Karpas-422 (cell line): ENCODE measurements at regions not wholly inside any gene's neighbourhood (a gene's known extent, or its start where the extent isn't known, plus 50 kb on each side); places are given as distances from the start of the nearest gene placed in this dataset.

Source experiments
- DNase-seq: peaks from one replicate; pipeline ENCODE4 v3.0.0-alpha.2; 2015
- H2AFZ ChIP-seq: fragments of 200-600 bp; sonication (generic); 2 replicates; pipeline ENCODE4 v1.6.1; 2014; ENCODE audit warnings: antibody characterized with exemption, low read length, mixed read lengths
- H3K27ac ChIP-seq: fragments of 200-600 bp; sonication (generic); 2 replicates; pipeline ENCODE4 v1.5.1; 2014; ENCODE audit warnings: mild to moderate bottlenecking, low read length, moderate library complexity
- H3K27me3 ChIP-seq: fragments of 200-600 bp; sonication (generic); 2 replicates; pipeline ENCODE4 v1.6.1; 2014; ENCODE audit warnings: low read length, mixed read lengths
- H3K36me3 ChIP-seq: fragments of 200-600 bp; sonication (generic); 2 replicates; pipeline ENCODE4 v1.6.1; 2014; ENCODE audit warnings: low read length, mixed read lengths; ENCODE audit not compliant: insufficient read depth
- H3K4me1 ChIP-seq: fragments of 200-600 bp; sonication (generic); 2 replicates; pipeline ENCODE4 v1.6.1; 2014; ENCODE audit warnings: mild to moderate bottlenecking, low read length, mixed read lengths
- H3K4me2 ChIP-seq: fragments of 200-600 bp; sonication (generic); 2 replicates; pipeline ENCODE4 v1.6.1; 2014; ENCODE audit warnings: low read length, low read depth, mild to moderate bottlenecking; ENCODE audit not compliant: poor library complexity, severe bottlenecking
- H3K4me3 ChIP-seq: fragments of 200-600 bp; sonication (generic); 2 replicates; pipeline ENCODE4 v1.5.1; 2014; ENCODE audit warnings: mild to moderate bottlenecking, antibody characterized with exemption, low read length, mixed read lengths
- H3K79me2 ChIP-seq: fragments of 200-600 bp; sonication (generic); 2 replicates; pipeline ENCODE4 v1.6.1; 2014; ENCODE audit warnings: mild to moderate bottlenecking, low read length, mixed read lengths
- H3K9ac ChIP-seq: fragments of 200-600 bp; sonication (generic); 2 replicates; pipeline ENCODE4 v1.6.0; 2014; ENCODE audit warnings: low read length
- H3K9me2 ChIP-seq: fragments of 200-600 bp; sonication (generic), shearing (Covaris generic); replicated peaks from 2 replicates; pipeline ENCODE4 v1.6.0; 2014; ENCODE audit warnings: mild to moderate bottlenecking, low read length, moderate library complexity; ENCODE audit not compliant: insufficient read depth
- H3K9me3 ChIP-seq: fragments of 300-700, 200-600 bp; sonication (generic); 2 replicates; pipeline ENCODE4 v1.6.1; 2014; ENCODE audit warnings: low read length, mixed read lengths
- H4K20me1 ChIP-seq: fragments of 200-600 bp; sonication (generic); 2 replicates; pipeline ENCODE4 v1.6.1; 2014; ENCODE audit warnings: mild to moderate bottlenecking, antibody characterized with exemption, low read length, low read depth; ENCODE audit not compliant: insufficient read depth

GRCh38 chr15:48031466-48031865, 89.3 kb upstream of the SLC24A5 start:
- Histone ChIP-seq H3K4me2 (no peak overlapping the region), H3K27ac (no peak overlapping the region), H3K4me3 (no peak overlapping the region), H3K9me2 (no peaks in the 10 kb centered on the region), H3K27me3 (no peaks in the 10 kb centered on the region), H3K9me3 (no peaks in the 10 kb centered on the region), H3K36me3 (no peaks in the 10 kb centered on the region), H3K79me2 (no peaks in the 10 kb centered on the region), H3K4me1 (no peaks in the 10 kb centered on the region), H4K20me1 (no peaks in the 10 kb centered on the region), H3K9ac (no peak overlapping the region), H2AFZ (no peak overlapping the region)
- DNase-seq, result no peak

GRCh38 chr15:48031973-48032372, 88.8 kb upstream of the SLC24A5 start:
- H3K79me2 ChIP-seq, result no peaks in the 10 kb centered on the region
- H3K4me1 ChIP-seq, result no peaks in the 10 kb centered on the region
- DNase-seq, result no peak
- no peak overlapping the region for H2AFZ ChIP-seq
- H4K20me1 ChIP-seq, result no peaks in the 10 kb centered on the region
- no peak overlapping the region for H3K4me3 ChIP-seq
- no peaks in the 10 kb centered on the region for H3K36me3 ChIP-seq
- no peak overlapping the region for H3K27ac ChIP-seq
- no peaks in the 10 kb centered on the region for H3K27me3 ChIP-seq
- no peaks in the 10 kb centered on the region for H3K9me2 ChIP-seq
- no peak overlapping the region for H3K4me2 ChIP-seq
- no peaks in the 10 kb centered on the region for H3K9me3 ChIP-seq
- no peak overlapping the region for H3K9ac ChIP-seq

DNA sequence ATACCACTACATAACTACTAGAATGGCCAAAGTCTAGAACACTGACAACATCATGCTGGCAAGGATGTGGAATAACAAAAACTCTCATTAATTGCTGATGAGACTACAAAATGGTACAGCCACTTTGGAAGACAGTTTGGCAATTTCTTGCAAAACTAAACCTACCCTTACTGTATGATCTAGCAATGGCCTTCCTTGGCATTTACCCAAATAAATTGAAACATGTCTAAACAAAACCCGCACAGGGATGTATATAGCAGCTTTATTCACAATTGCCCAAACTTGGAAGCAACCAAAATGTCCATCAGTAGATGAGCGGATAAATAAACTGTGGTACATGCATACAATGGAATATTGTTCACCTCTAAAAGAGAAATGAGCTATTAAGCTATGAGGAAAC, 87.9 kb upstream of the SLC24A5 start:
- Histone ChIP-seq H3K79me2 (no peaks in the 10 kb centered on the region), H3K9ac (no peak overlapping the region), H3K27me3 (no peaks in the 10 kb centered on the region), H3K9me2 (no peaks in the 10 kb centered on the region), H2AFZ (no peak overlapping the region), H3K27ac (no peak overlapping the region), H3K36me3 (no peaks in the 10 kb centered on the region), H3K9me3 (no peaks in the 10 kb centered on the region), H3K4me3 (no peak overlapping the region), H3K4me1 (no peaks in the 10 kb centered on the region), H4K20me1 (no peaks in the 10 kb centered on the region), H3K4me2 (no peak overlapping the region)
- no peak for DNase-seq

- Histone ChIP-seq H3K4me2 (no peak overlapping the region), H3K4me3 (no peak overlapping the region), H3K9ac (no peak overlapping the region), H3K36me3 (no peaks in the 10 kb centered on the region), H4K20me1 (no peaks in the 10 kb centered on the region), H3K4me1 (no peaks in the 10 kb centered on the region), H3K9me3 (no peaks in the 10 kb centered on the region), H3K27me3 (no peaks in the 10 kb centered on the region), H3K27ac (no peak overlapping the region), H3K9me2 (no peaks in the 10 kb centered on the region), H2AFZ (no peak overlapping the region), H3K79me2 (no peaks in the 10 kb centered on the region)
- DNase-seq, result no peak
These were observed 82.6 kb upstream of the SLC24A5 start for GRCh38 chr15:48038221-48038620.

GRCh38 chr15:48040166-48040817, 80.5 kb upstream of the SLC24A5 start:
- Histone ChIP-seq H3K9me3 (no peaks in the 10 kb centered on the region), H3K27me3 (no peaks in the 10 kb centered on the region), H3K9me2 (no peaks in the 10 kb centered on the region), H3K4me1 (no peaks in the 10 kb centered on the region), H3K36me3 (no peaks in the 10 kb centered on the region), H3K9ac (no peak overlapping the region), H3K4me3 (no peak overlapping the region), H2AFZ (no peak overlapping the region), H3K4me2 (no peak overlapping the region), H3K27ac (no peak overlapping the region), H3K79me2 (no peaks in the 10 kb centered on the region), H4K20me1 (no peaks in the 10 kb centered on the region)
- no peak for DNase-seq

DNA sequence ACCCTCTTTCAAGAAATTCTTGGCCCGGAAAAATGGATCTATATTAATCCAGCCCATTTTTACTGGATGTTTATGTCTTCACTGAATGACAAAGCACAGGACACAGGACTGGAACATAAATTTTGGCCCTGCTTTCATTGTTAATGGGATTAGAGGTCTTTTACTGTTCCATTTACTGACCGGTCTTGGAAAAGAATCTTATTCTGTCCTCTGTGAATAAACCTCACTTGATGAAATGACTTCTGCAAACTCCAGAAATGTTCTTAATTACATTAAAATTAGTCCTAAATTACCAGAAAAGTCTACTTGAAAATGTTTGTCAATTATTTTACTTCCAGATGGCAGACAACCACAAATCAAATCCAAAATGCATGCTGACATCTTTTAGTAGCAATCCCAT, 79.3 kb upstream of the SLC24A5 start:
- no peaks in the 10 kb centered on the region for H3K79me2 ChIP-seq
- no peak overlapping the region for H3K27ac ChIP-seq
- H4K20me1 ChIP-seq, result no peaks in the 10 kb centered on the region
- no peak overlapping the region for H3K9ac ChIP-seq
- H3K9me2 ChIP-seq, result no peaks in the 10 kb centered on the region
- H3K36me3 ChIP-seq, result no peaks in the 10 kb centered on the region
- H3K27me3 ChIP-seq, result no peaks in the 10 kb centered on the region
- no peak overlapping the region for H3K4me2 ChIP-seq
- DNase-seq, result no peak
- H3K4me3 ChIP-seq, result no peak overlapping the region
- no peaks in the 10 kb centered on the region for H3K9me3 ChIP-seq
- H3K4me1 ChIP-seq, result no peaks in the 10 kb centered on the region
- no peak overlapping the region for H2AFZ ChIP-seq

GRCh38 chr15:48046813-48047438, 73.9 kb upstream of the SLC24A5 start:
- no peak overlapping the region for H3K9ac ChIP-seq
- no peak overlapping the region for H3K4me2 ChIP-seq
- no peaks in the 10 kb centered on the region for H3K27me3 ChIP-seq
- H3K79me2 ChIP-seq, result no peaks in the 10 kb centered on the region
- H3K4me3 ChIP-seq, result no peak overlapping the region
- no peak for DNase-seq
- H3K9me3 ChIP-seq, result no peaks in the 10 kb centered on the region
- H3K9me2 ChIP-seq, result no peaks in the 10 kb centered on the region
- H2AFZ ChIP-seq, result no peak overlapping the region
- no peaks in the 10 kb centered on the region for H4K20me1 ChIP-seq
- no peaks in the 10 kb centered on the region for H3K4me1 ChIP-seq
- H3K36me3 ChIP-seq, result no peaks in the 10 kb centered on the region
- H3K27ac ChIP-seq, result no peak overlapping the region

- H2AFZ ChIP-seq, result no peak overlapping the region
- DNase-seq, result no peak
- H3K27me3 ChIP-seq, result no peaks in the 10 kb centered on the region
- H3K9me2 ChIP-seq, result no peaks in the 10 kb centered on the region
- H3K4me3 ChIP-seq, result no peak overlapping the region
- H3K4me2 ChIP-seq, result no peak overlapping the region
- H3K27ac ChIP-seq, result no peak overlapping the region
- no peak overlapping the region for H3K9ac ChIP-seq
- no peaks in the 10 kb centered on the region for H3K36me3 ChIP-seq
- no peaks in the 10 kb centered on the region for H3K4me1 ChIP-seq
- no peaks in the 10 kb centered on the region for H4K20me1 ChIP-seq
- H3K79me2 ChIP-seq, result no peaks in the 10 kb centered on the region
- no peaks in the 10 kb centered on the region for H3K9me3 ChIP-seq
These were observed 71.1 kb upstream of the SLC24A5 start for GRCh38 chr15:48049736-48050135.
